ENCODE measurements at regions not wholly inside any gene's neighbourhood (a gene's known extent, or its start where the extent isn't known, plus 50 kb on each side); places are given as distances from the start of the nearest gene placed in this dataset.

GRCh38 chr18:60215432-60215831 lies 157.1 kb downstream of the MC4R start:
- TF ChIP-seq HDAC2 (IDR thresholded peaks at IDR 0.05) (no peak), WRNIP1 (IDR thresholded peaks at IDR 0.05; ENCODE audit: borderline replicate concordance, low read depth, low read length) (no peak), TCF7 (IDR thresholded peaks at IDR 0.05; ENCODE audit: borderline replicate concordance) (no peak), CHD2 (IDR thresholded peaks at IDR 0.05; ENCODE audit: borderline replicate concordance, low read depth, low read length) (no peak), NFIC (IDR thresholded peaks at IDR 0.05; ENCODE audit: low read depth, low read length) (no peak), CREM (IDR thresholded peaks at IDR 0.05; ENCODE audit: low read depth) (no peak), NFYB (IDR thresholded peaks at IDR 0.05; ENCODE audit: insufficient read depth, low read depth, low read length) (no peak), RBBP5 (conservative IDR thresholded peaks at IDR 0.05) (no peak), KAT2A (conservative IDR thresholded peaks at IDR 0.05; ENCODE audit: control insufficient read depth, low read depth, low read length) (no peak), CEBPB (IDR thresholded peaks at IDR 0.05; ENCODE audit: borderline replicate concordance in 1 of 2, low read depth in 2 of 2, low read length in 2 of 2) (no peak)
- no peak for ATAC-seq
- DNase-seq (ENCODE audit: low read depth, low spot score), result no peak
- POLR2A ChIA-PET, result no interaction called here
- H3K4me1 ChIP-seq (ENCODE audit: control insufficient read depth, insufficient read depth, low read length), result no peaks in the 10 kb centered on the region
- CTCF ChIA-PET, result interaction anchor here (0.8 kb wide), 1 partner anchor 228 kb away, joined by 3 read pairs; no protein-coding TSS in a partner anchor
- no peak overlapping the region for H2AFZ ChIP-seq (ENCODE audit: control insufficient read depth, low read depth, low read length)
- no peaks in the 10 kb centered on the region for H3K27me3 ChIP-seq (replicated peaks in 1 of 2; ENCODE audit: control insufficient read depth in 2 of 2, insufficient read depth in 2 of 2, low read length in 1 of 2)
- no peak for FAIRE-seq
- in situ Hi-C loops (cut with MboI) (no loop called here), intact Hi-C loops (cut with micrococcal nuclease; ENCODE audit: unreplicated experiment) (no loop called here)
- H3K4me2 ChIP-seq (ENCODE audit: control insufficient read depth, insufficient read depth), result no peak overlapping the region
- no TSS peak for BruUV-seq (replicated peaks)
- SMC1A ChIA-PET (ENCODE audit: uncharacterized antibody, unreplicated experiment), result interaction anchor here (0.9 to 1.3 kb wide), 2 partner anchors 13 to 26 kb away, joined by 3 read pairs; no protein-coding TSS in a partner anchor
- H3K79me2 ChIP-seq (ENCODE audit: control insufficient read depth, insufficient read depth, low read length), result no peaks in the 10 kb centered on the region
- H4K20me1 ChIP-seq (ENCODE audit: control insufficient read depth, insufficient read depth), result no peaks in the 10 kb centered on the region
- H3K9ac ChIP-seq (ENCODE audit: control insufficient read depth, insufficient read depth, low read length), result no peak overlapping the region
- H3K9me3 ChIP-seq (replicated peaks; ENCODE audit: control insufficient read depth, insufficient read depth, low read length), result no peaks in the 10 kb centered on the region
- no peak overlapping the region for H3K27ac ChIP-seq (ENCODE audit: control insufficient read depth, insufficient read depth)
- RAD21 ChIA-PET (ENCODE audit: unreplicated experiment), result no interaction called here
- H3K4me3 ChIP-seq, result no peak overlapping the region
- no peaks in the 10 kb centered on the region for H3K36me3 ChIP-seq (ENCODE audit: control insufficient read depth in 2 of 2, insufficient read depth in 2 of 2, low read length in 1 of 2)
- WGBS (ENCODE audit: insufficient coverage, insufficient replicate concordance, low lambda C conversion rate, missing lambda C conversion rate), result 8% methylated on average over 5 of the region's 5 CpGs

GRCh38 chr18:60209042-60209441 lies 163.5 kb downstream of the MC4R start:
- BruUV-seq (replicated peaks), result no TSS peak
- Histone ChIP-seq H3K27me3 (replicated peaks in 1 of 2; ENCODE audit: control insufficient read depth in 2 of 2, insufficient read depth in 2 of 2, low read length in 1 of 2) (no peaks in the 10 kb centered on the region; a peak in 4 of 4 replicates), H4K20me1 (ENCODE audit: control insufficient read depth, insufficient read depth) (no peaks in the 10 kb centered on the region), H3K79me2 (ENCODE audit: control insufficient read depth, insufficient read depth, low read length) (no peaks in the 10 kb centered on the region), H2AFZ (ENCODE audit: control insufficient read depth, low read depth, low read length) (no peak overlapping the region), H3K36me3 (ENCODE audit: control insufficient read depth in 2 of 2, insufficient read depth in 2 of 2, low read length in 1 of 2) (no peaks in the 10 kb centered on the region), H3K4me1 (ENCODE audit: control insufficient read depth, insufficient read depth, low read length) (no peaks in the 10 kb centered on the region), H3K4me3 (no peak overlapping the region), H3K4me2 (ENCODE audit: control insufficient read depth, insufficient read depth) (no peak overlapping the region), H3K27ac (ENCODE audit: control insufficient read depth, insufficient read depth) (no peak overlapping the region), H3K9ac (ENCODE audit: control insufficient read depth, insufficient read depth, low read length) (no peak overlapping the region), H3K9me3 (replicated peaks; ENCODE audit: control insufficient read depth, insufficient read depth, low read length) (no peaks in the 10 kb centered on the region)
- in situ Hi-C loops (cut with MboI), result no loop called here
- TF ChIP-seq NBN (IDR thresholded peaks at IDR 0.05) (no peak), RELA (IDR thresholded peaks at IDR 0.05; ENCODE audit: borderline replicate concordance, partially characterized antibody) (no peak)
- TF ChIP-seq, protein P1, sequence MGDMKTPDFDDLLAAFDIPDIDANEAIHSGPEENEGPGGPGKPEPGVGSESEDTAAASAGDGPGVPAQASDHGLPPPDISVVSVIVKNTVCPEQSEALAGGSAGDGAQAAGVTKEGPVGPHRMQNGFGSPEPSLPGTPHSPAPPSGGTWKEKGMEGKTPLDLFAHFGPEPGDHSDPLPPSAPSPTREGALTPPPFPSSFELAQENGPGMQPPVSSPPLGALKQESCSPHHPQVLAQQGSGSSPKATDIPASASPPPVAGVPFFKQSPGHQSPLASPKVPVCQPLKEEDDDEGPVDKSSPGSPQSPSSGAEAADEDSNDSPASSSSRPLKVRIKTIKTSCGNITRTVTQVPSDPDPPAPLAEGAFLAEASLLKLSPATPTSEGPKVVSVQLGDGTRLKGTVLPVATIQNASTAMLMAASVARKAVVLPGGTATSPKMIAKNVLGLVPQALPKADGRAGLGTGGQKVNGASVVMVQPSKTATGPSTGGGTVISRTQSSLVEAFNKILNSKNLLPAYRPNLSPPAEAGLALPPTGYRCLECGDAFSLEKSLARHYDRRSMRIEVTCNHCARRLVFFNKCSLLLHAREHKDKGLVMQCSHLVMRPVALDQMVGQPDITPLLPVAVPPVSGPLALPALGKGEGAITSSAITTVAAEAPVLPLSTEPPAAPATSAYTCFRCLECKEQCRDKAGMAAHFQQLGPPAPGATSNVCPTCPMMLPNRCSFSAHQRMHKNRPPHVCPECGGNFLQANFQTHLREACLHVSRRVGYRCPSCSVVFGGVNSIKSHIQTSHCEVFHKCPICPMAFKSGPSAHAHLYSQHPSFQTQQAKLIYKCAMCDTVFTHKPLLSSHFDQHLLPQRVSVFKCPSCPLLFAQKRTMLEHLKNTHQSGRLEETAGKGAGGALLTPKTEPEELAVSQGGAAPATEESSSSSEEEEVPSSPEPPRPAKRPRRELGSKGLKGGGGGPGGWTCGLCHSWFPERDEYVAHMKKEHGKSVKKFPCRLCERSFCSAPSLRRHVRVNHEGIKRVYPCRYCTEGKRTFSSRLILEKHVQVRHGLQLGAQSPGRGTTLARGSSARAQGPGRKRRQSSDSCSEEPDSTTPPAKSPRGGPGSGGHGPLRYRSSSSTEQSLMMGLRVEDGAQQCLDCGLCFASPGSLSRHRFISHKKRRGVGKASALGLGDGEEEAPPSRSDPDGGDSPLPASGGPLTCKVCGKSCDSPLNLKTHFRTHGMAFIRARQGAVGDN (IDR thresholded peaks at IDR 0.05), result no peak
- ChIA-PET SMC1A (ENCODE audit: uncharacterized antibody, unreplicated experiment) (interaction anchor here (1.5 kb wide), 1 partner anchor 17 kb away, joined by 3 read pairs; no protein-coding TSS in a partner anchor), POLR2A (no interaction called here), CTCF (no interaction called here), RAD21 (ENCODE audit: unreplicated experiment) (no interaction called here)
- 0% methylated on average over 1 of the region's 1 CpG for WGBS (ENCODE audit: insufficient coverage, insufficient replicate concordance, low lambda C conversion rate, missing lambda C conversion rate)
- intact Hi-C loops (cut with micrococcal nuclease; ENCODE audit: unreplicated experiment), result no loop called here
- FAIRE-seq (no peak), ATAC-seq (no peak), DNase-seq (ENCODE audit: low read depth, low spot score) (no peak)

All from GM12878 (cell line).